HG03342 (cell line): ENCODE measurements at regions not wholly inside any gene's neighbourhood (a gene's known extent, or its start where the extent isn't known, plus 50 kb on each side); places are given as distances from the start of the nearest gene placed in this dataset.

Experiments used
- ATAC-seq: cut with Tn5 transposase; IDR thresholded peaks from one replicate; pipeline ENCODE4 v1.9.1; 2021; ENCODE audit warnings: mild to moderate bottlenecking, moderate library complexity; ENCODE audit not compliant: unreplicated experiment

DNA sequence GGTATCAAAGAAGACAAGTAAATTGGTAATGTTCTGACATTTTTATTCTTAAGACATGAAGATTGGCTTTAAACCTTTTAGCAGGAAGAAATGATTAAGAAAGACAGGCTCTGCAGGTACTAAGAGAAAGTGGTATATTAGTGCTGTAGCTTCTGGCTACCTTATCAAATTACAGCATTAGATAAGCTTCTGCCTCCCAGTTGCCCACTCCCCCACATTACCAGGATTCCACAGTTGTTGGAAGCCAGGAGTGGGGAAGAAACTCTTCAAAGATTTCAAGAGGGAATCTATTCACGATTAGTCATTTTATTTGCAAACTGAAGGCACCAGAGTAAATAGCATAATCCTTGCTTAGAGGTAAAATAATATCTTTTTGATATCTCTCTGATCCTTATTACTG is 274.9 kb downstream of the LMO4 start:
- no peak for ATAC-seq

DNA sequence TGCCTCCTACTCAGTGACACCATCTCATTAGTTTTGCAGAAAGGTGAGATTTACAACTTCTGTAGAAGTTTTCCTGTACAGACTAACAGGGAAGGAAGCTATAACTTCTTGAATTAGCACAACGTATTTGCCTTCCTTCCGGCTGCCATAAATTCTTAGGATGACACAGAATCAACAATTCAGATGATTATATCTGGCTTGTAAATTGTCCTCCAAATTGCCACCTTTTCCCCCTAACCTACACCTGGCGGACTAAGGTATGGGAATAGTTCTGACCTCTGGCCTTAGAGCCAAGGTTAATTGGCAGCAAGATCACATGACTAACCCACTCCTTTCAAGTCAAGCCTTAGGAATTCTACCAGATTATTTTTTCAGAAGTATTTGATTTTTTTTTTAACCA is 284.3 kb downstream of the LMO4 start:
- no peak for ATAC-seq

DNA sequence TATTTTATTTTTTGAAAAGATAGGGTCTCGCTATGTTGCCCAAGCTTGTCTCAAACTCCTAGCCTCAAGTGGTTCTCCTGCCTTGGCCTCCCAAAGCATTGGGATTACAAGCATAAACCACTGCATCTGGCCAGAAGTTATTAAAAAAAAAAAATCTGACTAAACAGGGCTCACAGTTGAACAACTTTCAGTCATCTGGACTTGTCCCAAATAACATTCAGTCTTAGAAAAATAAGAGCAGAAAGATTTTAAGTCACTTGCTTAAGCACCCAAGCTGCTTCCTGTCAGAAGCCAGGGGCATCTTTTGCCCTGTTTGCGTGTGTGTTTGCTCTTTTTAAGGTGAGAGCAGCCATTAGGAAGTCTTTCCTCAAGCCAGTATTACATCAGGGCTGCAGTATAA is 286.8 kb downstream of the LMO4 start:
- ATAC-seq, result no peak

DNA sequence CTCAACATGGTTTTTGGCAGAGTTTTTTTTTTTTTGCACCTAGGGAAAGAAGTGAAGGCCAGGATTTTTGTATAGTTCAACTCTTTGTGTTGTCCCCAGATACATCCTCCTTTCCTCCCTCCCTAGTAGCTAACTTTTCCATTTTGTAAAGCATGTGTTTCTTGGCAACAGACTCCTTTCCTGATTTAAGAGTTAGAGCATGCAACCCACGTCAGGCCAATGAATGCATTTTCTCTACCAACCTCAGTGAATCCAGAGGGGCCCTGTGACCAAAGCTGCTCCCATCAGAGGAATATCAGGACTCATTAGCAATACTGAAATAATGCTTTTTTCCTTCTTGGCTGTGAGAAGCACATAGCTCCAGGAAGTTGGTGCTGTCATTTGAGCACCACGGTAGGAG is 287.2 kb downstream of the LMO4 start:
- ATAC-seq, result no peak

DNA sequence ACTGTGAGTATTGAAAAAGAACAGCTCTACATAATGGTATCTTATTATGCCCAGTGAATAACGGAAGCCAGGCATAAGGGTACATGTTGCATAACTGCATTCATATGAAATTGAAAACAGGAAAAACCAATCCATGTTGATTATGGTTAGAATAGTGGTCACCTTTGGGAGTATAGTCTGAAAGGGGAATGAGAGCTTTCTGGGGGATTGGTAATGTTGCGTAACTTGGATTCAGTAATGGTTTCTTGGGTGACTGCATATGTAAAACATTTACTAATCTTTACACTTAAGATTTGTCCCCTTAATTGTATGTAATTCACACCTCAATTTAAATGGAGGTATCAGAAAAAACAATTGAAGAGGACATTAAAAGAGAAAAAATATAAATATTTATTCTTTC is 292.1 kb downstream of the LMO4 start:
- no peak for ATAC-seq

DNA sequence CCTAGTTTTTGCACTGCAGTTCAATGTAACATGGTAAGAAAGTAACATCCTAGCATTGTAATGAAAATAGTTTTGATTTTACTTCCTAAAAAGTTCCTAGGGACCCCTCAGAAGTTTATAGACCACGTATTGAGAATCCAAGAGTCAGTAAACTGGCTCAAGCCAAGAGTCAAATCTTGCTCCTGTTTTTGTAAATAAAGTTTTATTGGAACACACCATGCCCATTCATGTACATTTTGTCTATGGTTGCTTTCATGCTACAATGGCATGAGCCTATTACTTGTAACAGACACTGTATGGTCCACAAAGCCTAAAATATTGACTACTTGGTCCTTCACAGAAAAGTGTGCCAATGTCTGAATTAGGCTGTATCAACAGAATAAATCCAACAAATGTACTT is 301.0 kb downstream of the LMO4 start:
- no peak for ATAC-seq

DNA sequence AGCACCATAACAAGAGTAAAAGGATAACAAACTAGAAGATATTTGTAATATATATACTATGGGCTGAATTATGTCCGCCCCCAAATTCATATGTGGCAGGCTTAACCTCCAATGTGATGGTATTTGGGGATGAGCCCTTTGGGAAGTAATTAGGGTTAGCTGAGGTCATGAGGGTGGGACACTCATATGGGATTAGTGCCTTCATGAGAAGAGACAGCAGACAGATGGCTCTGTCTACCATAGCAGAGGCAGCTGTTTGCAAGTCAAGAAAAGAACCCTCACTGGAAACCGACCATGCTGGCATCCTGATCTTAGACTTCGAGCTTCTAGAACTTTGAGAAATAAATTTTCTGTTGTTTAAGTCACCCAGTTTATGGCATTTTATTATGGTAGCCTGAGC is 303.6 kb downstream of the LMO4 start:
- no peak for ATAC-seq

DNA sequence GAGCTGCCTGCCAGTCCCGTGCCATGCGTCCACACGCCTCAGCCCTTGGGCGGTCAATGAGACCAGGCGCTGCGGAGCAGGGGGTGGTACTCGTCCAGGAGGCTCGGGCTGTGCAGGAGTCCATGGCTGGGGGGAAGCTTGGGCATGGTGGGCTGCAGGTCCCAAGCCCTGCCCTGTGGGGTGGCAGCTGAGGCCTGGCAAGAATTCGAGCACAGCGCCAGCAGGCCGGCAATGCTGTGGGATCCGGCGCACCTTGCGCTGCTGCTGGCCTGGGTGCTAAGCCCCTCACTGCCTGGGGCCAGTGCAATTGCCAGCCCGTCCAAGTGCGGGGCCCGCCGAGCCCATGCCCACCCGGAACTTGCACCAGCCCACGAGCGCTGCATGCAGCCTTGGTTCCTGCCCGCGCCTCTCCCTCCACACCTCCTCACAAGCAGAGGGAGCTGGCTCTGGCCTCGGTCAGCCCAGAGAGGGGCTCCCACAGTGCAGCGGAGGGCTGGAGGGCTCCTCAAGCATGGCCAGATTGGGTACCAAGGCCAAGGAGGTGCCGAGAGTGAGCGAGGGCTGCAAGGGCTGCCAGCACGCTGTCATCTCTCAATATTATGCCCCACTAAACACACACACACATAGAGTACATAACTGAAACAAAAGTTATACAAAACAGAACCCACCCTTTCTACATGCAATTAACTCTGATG is 307.7 kb downstream of the LMO4 start:
- ATAC-seq, result no peak

DNA sequence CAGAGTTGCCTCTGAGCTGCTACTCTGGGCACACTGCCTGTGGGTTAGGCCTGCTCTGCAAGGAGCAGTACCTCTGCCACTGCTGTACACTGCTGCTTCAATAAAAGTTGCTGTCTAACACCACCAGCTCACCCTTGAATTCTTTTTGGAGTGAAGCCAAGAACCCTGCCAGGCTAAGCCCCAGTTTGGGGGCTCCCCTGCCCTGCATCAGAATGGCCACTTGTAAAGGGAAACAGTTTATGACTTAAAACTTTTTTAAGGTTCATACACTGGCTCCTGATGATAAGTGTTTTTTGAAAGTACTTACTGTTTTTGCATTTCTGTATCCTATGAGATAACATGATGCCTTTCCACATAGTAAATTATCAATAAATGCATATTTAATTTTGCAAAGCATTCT is 310.0 kb downstream of the LMO4 start:
- ATAC-seq, result no peak

DNA sequence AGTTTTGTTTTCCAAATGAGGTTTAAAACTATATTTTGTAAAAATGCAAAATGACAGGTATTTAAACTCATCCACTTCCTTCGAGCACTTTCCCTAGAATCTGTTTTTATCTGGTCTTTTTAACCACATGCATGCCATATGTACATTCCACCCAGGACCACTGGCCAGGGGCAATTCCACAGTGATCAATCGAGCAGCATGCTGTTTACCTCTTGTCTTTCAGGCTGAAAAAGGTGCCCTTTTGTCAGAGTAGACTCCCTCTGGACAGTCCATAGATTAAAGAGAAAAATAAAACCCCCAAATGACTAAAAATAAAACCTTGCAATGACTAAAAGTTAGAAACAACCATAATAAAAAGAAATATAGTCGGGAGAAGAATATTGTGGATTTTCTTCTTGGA is 313.3 kb downstream of the LMO4 start:
- no peak for ATAC-seq

DNA sequence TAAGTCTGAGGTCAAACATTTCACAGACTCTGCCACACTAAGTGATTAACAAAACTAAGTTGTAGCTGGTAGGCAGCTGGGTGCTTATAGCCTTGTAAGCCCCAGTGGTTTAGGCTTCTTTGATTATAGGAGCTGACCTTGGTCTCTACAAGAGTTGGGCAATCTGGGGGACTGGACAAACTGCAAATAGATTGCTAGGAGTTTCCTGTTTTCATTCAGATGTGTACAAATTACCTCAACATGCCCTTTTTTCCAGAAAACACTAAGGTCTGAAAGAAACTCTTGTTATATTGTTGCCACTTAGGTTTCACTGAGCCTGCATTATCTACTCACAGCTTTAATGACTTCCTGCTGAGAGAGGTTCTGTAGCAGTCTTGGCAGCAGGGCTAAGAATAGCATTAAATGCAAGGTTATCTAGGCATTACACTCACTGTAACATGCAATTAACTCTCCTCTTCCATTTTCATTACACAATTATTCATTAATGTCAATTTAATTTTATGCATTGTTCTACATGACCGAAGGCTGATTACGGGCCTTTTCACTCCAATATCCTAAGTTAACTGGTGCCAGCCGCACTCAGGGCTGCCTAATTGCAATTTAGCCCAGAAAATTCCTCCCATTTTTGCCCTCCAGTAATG is 314.0 kb downstream of the LMO4 start:
- ATAC-seq, result no peak

DNA sequence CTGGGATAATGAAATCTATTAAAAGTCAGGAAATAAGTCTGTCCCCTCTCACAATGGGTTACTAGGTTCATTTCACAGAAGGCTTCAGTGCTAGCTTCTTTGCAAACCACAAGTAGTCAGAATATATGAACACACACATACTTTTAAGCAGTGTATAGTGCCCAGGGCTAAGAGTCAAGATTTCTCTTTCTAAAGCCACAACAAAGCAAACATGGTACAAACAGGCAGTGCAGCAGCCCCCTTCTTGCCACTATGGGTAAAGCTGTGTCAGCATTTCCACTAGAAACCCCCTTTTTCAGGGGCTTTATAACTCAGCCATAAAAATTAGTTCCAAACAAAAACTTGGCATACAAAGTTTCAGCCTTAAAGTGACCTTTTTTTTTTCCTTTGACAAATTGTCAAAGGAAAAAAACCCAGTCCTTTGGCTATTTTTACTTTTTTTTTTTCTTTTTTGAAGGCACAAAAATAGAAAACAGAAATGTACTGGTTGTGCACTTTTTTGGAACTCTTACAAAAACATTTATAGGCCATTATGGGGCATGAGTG is 315.4 kb downstream of the LMO4 start:
- no peak for ATAC-seq

DNA sequence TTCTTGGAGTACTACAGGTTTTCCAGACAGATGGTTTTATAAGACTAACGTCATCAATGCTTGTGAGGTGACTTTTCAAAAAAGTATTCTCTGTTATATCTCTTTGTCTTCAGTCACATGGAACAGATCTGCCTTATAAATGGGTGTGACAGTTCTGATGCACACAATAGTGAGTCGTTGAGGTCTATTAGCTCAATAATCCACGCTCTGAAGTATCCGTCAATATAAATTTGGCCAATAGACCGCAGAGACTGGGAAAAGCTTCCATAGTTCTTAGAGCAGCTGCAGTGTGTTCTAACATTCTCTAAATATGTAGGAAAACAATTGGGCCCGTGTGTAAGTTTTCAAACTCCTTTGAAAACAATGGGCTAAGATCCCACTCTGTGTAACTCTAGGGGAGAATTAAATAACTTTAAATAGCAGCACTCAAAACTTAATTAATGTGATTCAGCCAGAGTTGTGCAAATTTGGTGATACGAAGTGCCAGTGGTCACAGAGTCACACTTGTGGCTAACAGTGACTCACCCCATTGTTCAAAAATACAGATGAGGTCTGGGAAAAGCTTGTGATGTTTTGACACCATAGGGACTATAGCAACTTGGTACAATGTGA is 316.0 kb downstream of the LMO4 start:
- ATAC-seq, result no peak

DNA sequence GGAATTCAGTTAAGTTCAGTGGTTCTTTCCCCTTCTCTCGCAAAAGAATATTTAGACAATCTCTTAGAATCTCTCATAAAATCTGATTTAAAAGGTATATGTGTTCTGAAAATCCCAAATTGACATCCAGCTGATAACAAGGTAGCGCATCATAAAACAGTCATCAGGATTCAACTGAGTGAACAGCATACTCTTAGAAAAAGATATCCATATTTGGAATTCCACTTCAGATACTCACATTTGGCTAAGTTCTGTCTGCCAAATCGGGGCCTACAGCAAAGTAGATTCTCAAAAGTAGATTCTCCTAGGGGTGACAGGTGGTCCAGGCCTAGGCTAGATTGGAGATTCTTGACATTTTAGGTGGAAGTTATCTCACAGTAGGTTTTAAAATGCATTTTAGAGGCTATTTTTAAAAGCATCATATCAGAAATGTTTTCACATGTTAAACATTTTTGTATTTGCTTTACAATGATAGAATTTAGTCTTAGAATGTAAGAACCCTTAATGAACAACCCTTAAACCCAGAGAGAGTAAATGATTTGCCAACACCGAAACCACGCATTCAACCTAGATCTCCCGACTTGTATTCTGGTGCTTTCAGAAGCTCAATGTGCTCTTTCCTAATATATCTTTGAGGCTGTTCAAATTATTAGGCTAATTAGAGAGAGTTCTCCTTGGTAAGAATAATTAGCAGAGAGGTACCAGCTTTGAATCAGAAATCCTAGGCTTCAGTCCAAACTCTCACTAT is 318.9 kb downstream of the LMO4 start:
- ATAC-seq, result no peak

DNA sequence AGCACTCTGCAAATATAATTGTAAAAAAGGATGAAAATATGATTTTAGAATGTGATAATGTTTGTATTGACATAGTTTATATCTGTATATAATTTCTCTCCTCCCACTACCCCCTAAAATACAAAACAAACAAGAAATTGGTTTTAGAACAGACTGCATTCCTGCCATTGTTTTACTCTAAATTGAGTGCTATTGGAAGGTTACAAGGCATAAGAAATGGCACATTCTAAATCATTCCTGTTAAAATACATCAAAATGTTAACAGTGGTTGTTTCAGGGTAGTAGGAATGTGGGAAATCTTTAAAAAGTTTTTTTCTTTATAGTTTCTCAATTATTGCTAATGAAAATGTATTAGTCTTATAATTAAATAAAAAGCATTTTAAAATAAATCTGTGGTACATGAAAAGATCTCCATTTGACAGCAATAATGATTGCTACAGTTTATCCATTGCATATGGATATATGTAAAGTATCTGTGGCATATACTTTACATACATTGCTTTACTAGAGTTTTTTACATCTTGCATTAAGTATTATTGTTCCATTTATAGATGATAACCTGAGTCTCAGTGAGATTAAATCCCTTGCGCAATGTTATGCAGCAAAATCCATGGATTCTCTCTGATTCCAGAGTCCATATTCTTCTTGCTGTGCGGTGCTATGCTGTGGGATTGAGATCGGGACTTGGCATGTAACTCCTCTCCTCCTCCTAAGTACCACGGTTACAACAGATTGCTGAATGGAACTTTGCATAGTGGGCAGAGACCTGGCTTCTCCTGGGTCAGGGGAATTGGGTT is 319.8 kb downstream of the LMO4 start:
- no peak for ATAC-seq

DNA sequence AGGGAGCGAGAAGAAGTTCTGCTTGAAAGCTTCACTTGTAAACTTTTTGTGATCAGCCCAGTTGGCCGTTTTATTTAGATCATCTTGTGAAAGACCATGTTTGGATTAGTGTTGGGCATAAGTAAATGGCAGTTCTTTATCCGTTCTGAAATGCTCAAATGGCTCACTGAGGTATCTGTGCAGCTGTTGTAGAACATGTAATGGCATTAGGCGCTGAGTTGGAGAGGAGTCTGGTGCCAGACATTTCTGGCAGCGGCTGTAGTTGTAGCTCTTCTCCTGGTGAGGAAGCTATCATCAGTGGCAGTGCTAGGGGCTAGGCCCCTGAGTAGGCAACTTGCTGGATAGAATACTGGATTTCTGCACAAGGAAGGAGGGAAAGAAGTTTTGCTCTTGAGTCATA is 321.6 kb downstream of the LMO4 start:
- no peak for ATAC-seq

DNA sequence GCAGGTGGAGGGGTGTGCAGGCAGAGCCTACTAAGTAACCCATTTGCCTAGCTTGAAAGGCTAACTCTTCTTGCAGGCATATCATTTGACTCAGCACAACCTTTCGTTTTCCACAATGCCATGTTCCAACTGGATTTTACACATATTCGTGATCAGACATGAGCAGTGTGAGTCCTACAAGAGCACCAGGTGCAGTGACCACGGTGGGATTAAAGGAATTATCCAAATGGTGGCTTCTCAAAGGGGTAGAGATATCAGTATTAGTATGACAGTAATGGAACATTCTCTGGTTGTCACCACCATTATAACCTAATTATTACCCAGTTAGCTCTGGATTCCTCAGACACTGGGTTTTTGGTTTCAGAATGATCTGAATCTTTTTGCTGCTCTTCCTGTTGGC is 323.5 kb downstream of the LMO4 start:
- ATAC-seq, result no peak

DNA sequence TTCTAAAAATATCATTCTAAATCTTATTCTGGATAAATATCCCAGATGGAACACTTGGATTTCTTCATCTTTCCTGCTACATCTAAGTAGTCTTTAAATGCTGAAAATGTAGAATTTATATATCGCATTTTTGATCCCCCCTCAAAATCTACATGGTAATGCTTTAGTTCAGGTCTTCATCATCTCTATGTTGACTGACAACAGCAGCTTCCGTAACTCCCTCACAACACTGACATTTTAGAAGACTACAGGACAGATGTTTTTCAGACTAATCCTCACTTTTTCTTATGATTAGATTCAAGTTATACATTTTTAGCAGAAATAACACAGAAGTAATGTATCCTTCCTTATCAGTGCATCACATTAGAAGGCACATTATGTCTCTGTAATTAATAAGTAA is 336.5 kb downstream of the LMO4 start:
- ATAC-seq, result no peak

DNA sequence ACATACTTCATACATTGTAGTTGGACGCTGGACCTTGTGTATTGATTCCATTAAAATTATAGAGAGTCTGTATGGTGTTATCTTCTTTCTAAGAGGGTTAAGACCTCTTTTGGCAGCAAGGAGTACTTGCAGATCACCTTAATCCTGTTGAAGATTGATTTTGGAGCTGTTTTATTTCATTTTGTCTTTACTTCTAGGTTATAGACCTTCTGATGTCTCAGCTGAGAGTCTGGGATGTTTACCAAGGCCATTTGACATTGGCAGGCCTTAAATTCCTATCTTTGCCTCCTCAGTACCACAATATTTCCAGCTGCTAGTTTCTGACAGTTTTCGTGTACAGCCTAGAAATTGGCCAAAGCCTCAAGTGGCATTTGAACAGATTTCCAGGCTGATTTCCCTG is 338.0 kb downstream of the LMO4 start:
- no peak for ATAC-seq

DNA sequence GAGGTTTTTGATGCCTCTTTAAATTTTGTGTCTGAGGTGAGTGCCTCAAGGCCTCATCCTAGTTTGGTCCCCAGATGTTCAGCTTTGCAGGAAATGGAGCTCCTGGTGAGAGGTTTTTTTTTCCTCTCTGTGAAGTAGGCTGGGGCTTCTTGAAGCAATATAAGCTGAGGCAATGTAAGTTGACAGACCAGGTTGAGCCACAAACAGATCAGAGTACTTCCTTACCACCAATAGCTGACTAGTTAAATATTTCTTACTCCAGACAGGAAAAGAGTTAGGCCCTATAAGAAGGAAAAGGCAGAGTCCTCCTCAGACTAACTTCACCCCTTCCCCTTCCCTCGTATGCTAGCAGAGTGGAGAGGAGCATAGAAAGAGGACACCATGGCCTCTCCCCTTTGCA is 341.0 kb downstream of the LMO4 start:
- no peak for ATAC-seq

DNA sequence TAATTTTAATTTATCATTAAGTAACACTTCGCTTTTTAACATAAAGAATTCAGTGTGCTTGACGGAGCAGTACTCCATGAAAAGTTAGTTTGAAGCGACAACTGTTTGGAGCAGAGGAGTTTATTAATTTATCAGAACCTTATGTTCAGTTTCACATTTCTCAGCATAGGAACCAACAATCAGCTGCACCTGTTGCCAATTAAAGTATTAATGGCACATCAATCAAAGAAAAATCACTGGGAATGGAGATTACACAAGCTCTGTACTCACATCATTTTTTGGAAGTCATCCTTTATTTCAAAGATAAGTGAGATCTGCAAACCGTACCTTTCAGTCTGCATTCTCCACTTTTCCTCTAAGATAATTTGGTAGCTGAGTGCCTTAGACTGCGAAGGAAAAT is 344.6 kb downstream of the LMO4 start:
- ATAC-seq, result no peak
